ENCODE measurements at regions not wholly inside any gene's neighbourhood (a gene's known extent, or its start where the extent isn't known, plus 50 kb on each side); places are given as distances from the start of the nearest gene placed in this dataset.

- no peaks in the 10 kb centered on the region for H3K4me1 ChIP-seq
- intact Hi-C loops (cut with DNase I) = no loop called here
Measured at GRCh38 chr4:79073471-79073870, 134.2 kb upstream of the PAQR3 start.

GRCh38 chr4:79065262-79065661, 126.0 kb upstream of the PAQR3 start:
- no peak overlapping the region for H3K4me3 ChIP-seq
- ATAC-seq (no peak), DNase-seq (no peak)
- TF ChIP-seq CTCF (IDR thresholded peaks at IDR 0.05) = no peak
- H3K4me1 ChIP-seq = no peaks in the 10 kb centered on the region
- no peaks in the 10 kb centered on the region for H3K36me3 ChIP-seq
- no peaks in the 10 kb centered on the region for H3K9me3 ChIP-seq
- no peaks in the 10 kb centered on the region for H3K27me3 ChIP-seq
- intact Hi-C loops (cut with DNase I) = no loop called here
- no peak overlapping the region for H3K27ac ChIP-seq

More at GRCh38 chr4:79073471-79073870, 134.2 kb upstream of the PAQR3 start:
- Histone ChIP-seq H3K9me3 (peaks cover 0 to 23% of the 10 kb centered on the region in 2 donors), H3K27me3 (no peaks in the 10 kb centered on the region), H3K27ac (no peak overlapping the region), H3K36me3 (no peaks in the 10 kb centered on the region), H3K4me3 (no peak overlapping the region)
- DNase-seq (no peak), ATAC-seq (no peak)
- TF ChIP-seq CTCF (IDR thresholded peaks at IDR 0.05) = no peak

- no peak overlapping the region for H3K4me3 ChIP-seq
- DNase-seq (no peak), ATAC-seq (no peak)
- H3K9me3 ChIP-seq = no peaks in the 10 kb centered on the region
- intact Hi-C loops (cut with DNase I) = no loop called here
- H3K27ac ChIP-seq = no peak overlapping the region
- H3K27me3 ChIP-seq = no peaks in the 10 kb centered on the region
- no peaks in the 10 kb centered on the region for H3K36me3 ChIP-seq
- TF ChIP-seq CTCF (IDR thresholded peaks at IDR 0.05) = no peak
- no peaks in the 10 kb centered on the region for H3K4me1 ChIP-seq
Measured at GRCh38 chr4:79064806-79065205, 125.6 kb upstream of the PAQR3 start.

- H3K27me3 ChIP-seq = no peaks in the 10 kb centered on the region
- no peak overlapping the region for H3K27ac ChIP-seq
- DNase-seq (no peak), ATAC-seq (no peak)
- H3K4me1 ChIP-seq = no peaks in the 10 kb centered on the region
- intact Hi-C loops (cut with DNase I) = no loop called here
- TF ChIP-seq CTCF (IDR thresholded peaks at IDR 0.05) = no peak
- H3K9me3 ChIP-seq = no peaks in the 10 kb centered on the region
- no peaks in the 10 kb centered on the region for H3K36me3 ChIP-seq
- H3K4me3 ChIP-seq = no peak overlapping the region
Measured at GRCh38 chr4:79059631-79060399, 120.6 kb upstream of the PAQR3 start.

GRCh38 chr4:79057772-79058171, 118.5 kb upstream of the PAQR3 start:
- Histone ChIP-seq H3K4me1 (no peaks in the 10 kb centered on the region), H3K36me3 (no peaks in the 10 kb centered on the region), H3K27me3 (no peaks in the 10 kb centered on the region), H3K27ac (no peak overlapping the region), H3K9me3 (no peaks in the 10 kb centered on the region), H3K4me3 (no peak overlapping the region)
- DNase-seq = no peak
- intact Hi-C loops (cut with DNase I) = no loop called here
- no peak for TF ChIP-seq CTCF (IDR thresholded peaks at IDR 0.05)
- no peak for ATAC-seq
